Gastroesophageal sphincter (tissue), 4 donors: ENCODE measurements at regions not wholly inside any gene's neighbourhood (a gene's known extent, or its start where the extent isn't known, plus 50 kb on each side); places are given as distances from the start of the nearest gene placed in this dataset.

Experiments used
- ATAC-seq: fragments of 150-250 bp; one replicate; pipeline ENCODE4 v1.9.1; 2016; ENCODE audit warnings: mild to moderate bottlenecking, moderate library complexity
- H3K27ac ChIP-seq, 4 donors: fragments of 200-600 bp; sonication (generic) in 3 of 4; 1 replicate in 3 of 4; 2 replicates in 1 of 4; pipeline ENCODE4 v1.5.1; 2016 to 2019
- H3K27me3 ChIP-seq: fragments of 200-600 bp; sonication (generic); one replicate; pipeline ENCODE4 v1.5.1; 2019
- H3K36me3 ChIP-seq, 2 donors: fragments of 200-600 bp; sonication (generic); one replicate each; pipeline ENCODE4 v1.5.1; 2019; ENCODE audit warnings: control low read depth in 1 of 2
- H3K4me1 ChIP-seq, 3 donors: fragments of 200-600 bp; sonication (generic); 1 replicate in 2 of 3; 2 replicates in 1 of 3; pipeline ENCODE4 v1.5.1; 2016 to 2019; ENCODE audit warnings: control low read depth in 2 of 3
- H3K4me3 ChIP-seq, 2 donors: fragments of 200-600 bp; sonication (generic); one replicate each; pipeline ENCODE4 v1.5.1; 2019; ENCODE audit warnings: mild to moderate bottlenecking in 1 of 2, moderate library complexity in 1 of 2
- H3K9me3 ChIP-seq, 3 donors: fragments of 200-600 bp; sonication (generic); one replicate each; pipeline ENCODE4 v1.5.1; 2017 to 2019; ENCODE audit warnings: control low read depth in 2 of 3
- CTCF ChIP-seq, 4 experiments: fragments of 200-600 bp in 2 of 4; fragments of 450-650 bp in 2 of 4; sonication (generic) in 1 of 4; IDR thresholded peaks; one replicate each; pipeline ENCODE4 v1.5.1; 2017 to 2019; ENCODE audit warnings: antibody characterized with exemption in 4 of 4, mild to moderate bottlenecking in 2 of 4, moderate library complexity in 2 of 4
- EP300 ChIP-seq: sonication (generic); formaldehyde crosslinking; IDR thresholded peaks from one replicate; pipeline ENCODE4 v1.6.1; 2017; ENCODE audit warnings: antibody characterized with exemption, mild to moderate bottlenecking
- POLR2A ChIP-seq, 2 donors: fragments of 450-650 bp; IDR thresholded peaks; one replicate each; pipeline ENCODE4 v1.6.1; 2017; ENCODE audit warnings: antibody characterized with exemption in 2 of 2, mild to moderate bottlenecking in 2 of 2, moderate library complexity in 1 of 2
- POLR2AphosphoS5 ChIP-seq: sonication (generic); formaldehyde crosslinking; IDR thresholded peaks from one replicate; pipeline ENCODE4 v1.6.1; 2017; ENCODE audit warnings: antibody characterized with exemption
- WGBS, 2 donors: methylation state at CpG; one replicate each; pipeline ENCODE4 v1.1.5; 2018; ENCODE audit warnings: low coverage in 1 of 2; 5-methylcytosine and 5-hydroxymethylcytosine counted together

GRCh38 chr12:24281341-24281740, 331.9 kb upstream of the SOX5 start:
- H3K4me1 ChIP-seq: peaks cover 0 to 9% (median 2%) of the 10 kb centered on the region in 3 donors
- H3K36me3 ChIP-seq: no peaks in the 10 kb centered on the region
- 93 to 97% methylated on average over 3 to 5 of the region's 5 CpGs for WGBS, 2 donors
- H3K4me3 ChIP-seq: no peak overlapping the region
- H3K27ac ChIP-seq: no peak overlapping the region
- no peak for TF ChIP-seq CTCF (IDR thresholded peaks at IDR 0.05)
- no peak for TF ChIP-seq POLR2A (IDR thresholded peaks at IDR 0.05)
- TF ChIP-seq POLR2AphosphoS5: no peak
- no peak for TF ChIP-seq EP300
- H3K9me3 ChIP-seq: no peaks in the 10 kb centered on the region
- no peaks in the 10 kb centered on the region for H3K27me3 ChIP-seq
- no peak for ATAC-seq

GRCh38 chr12:24280056-24280842, 330.8 kb upstream of the SOX5 start:
- peaks cover 0 to 5% (median 1%) of the 10 kb centered on the region in 3 donors for H3K4me1 ChIP-seq
- no peaks in the 10 kb centered on the region for H3K27me3 ChIP-seq
- TF ChIP-seq CTCF (IDR thresholded peaks at IDR 0.05) (no peak), POLR2A (IDR thresholded peaks at IDR 0.05) (no peak), EP300 (no peak), POLR2AphosphoS5 (no peak)
- H3K36me3 ChIP-seq: no peaks in the 10 kb centered on the region
- H3K9me3 ChIP-seq: no peaks in the 10 kb centered on the region
- H3K4me3 ChIP-seq: no peak overlapping the region
- H3K27ac ChIP-seq: no peak overlapping the region
- WGBS, 2 donors: 70 to 73% methylated on average over 5 to 6 of the region's 6 CpGs
- ATAC-seq: no peak

- Histone ChIP-seq H3K27ac (no peak overlapping the region), H3K4me1 (no peaks in the 10 kb centered on the region), H3K4me3 (no peak overlapping the region), H3K36me3 (no peaks in the 10 kb centered on the region), H3K9me3 (no peaks in the 10 kb centered on the region), H3K27me3 (no peaks in the 10 kb centered on the region)
- TF ChIP-seq EP300 (no peak), CTCF (IDR thresholded peaks at IDR 0.05) (no peak), POLR2A (IDR thresholded peaks at IDR 0.05) (no peak), POLR2AphosphoS5 (no peak)
- ATAC-seq: no peak
Measured at GRCh38 chr12:24278832-24279231, 329.4 kb upstream of the SOX5 start.

- H3K36me3 ChIP-seq: no peaks in the 10 kb centered on the region
- no peaks in the 10 kb centered on the region for H3K27me3 ChIP-seq
- no peaks in the 10 kb centered on the region for H3K4me1 ChIP-seq
- 56 to 57% methylated on average over 2 of the region's 2 CpGs for WGBS, 2 donors
- no peaks in the 10 kb centered on the region for H3K9me3 ChIP-seq
- TF ChIP-seq POLR2A (IDR thresholded peaks at IDR 0.05) (no peak), POLR2AphosphoS5 (no peak), CTCF (IDR thresholded peaks at IDR 0.05) (no peak), EP300 (no peak)
- ATAC-seq: no peak
- H3K4me3 ChIP-seq: no peak overlapping the region
- H3K27ac ChIP-seq: no peak overlapping the region
Measured at GRCh38 chr12:24270965-24271364, 321.5 kb upstream of the SOX5 start.

- no peak overlapping the region for H3K27ac ChIP-seq
- H3K36me3 ChIP-seq: no peaks in the 10 kb centered on the region
- ATAC-seq: no peak
- H3K9me3 ChIP-seq: no peaks in the 10 kb centered on the region
- WGBS, 2 donors: 46 to 71% methylated on average over 1 of the region's 1 CpG
- no peaks in the 10 kb centered on the region for H3K27me3 ChIP-seq
- H3K4me1 ChIP-seq: no peaks in the 10 kb centered on the region
- H3K4me3 ChIP-seq: no peak overlapping the region
- TF ChIP-seq CTCF (IDR thresholded peaks at IDR 0.05) (no peak), EP300 (no peak), POLR2AphosphoS5 (no peak), POLR2A (IDR thresholded peaks at IDR 0.05) (no peak)
Measured at GRCh38 chr12:24270464-24270863, 321.0 kb upstream of the SOX5 start.
